SK-N-SH (cell line): ENCODE measurements at regions not wholly inside any gene's neighbourhood (a gene's known extent, or its start where the extent isn't known, plus 50 kb on each side); places are given as distances from the start of the nearest gene placed in this dataset.

Source experiments
- CTCF ChIA-PET: fragments of 300-600, 350-600 bp; formaldehyde crosslinking; extraction: SDS; loops from one replicate; lab custom pipeline; 2021; lab: Yijun Ruan, JAX
- POLR2A ChIA-PET: fragments of 350-600 bp; sonication (Branson Sonifier 250); formaldehyde crosslinking; extraction: SDS; loops from one replicate; lab custom pipeline; 2020; ENCODE audit warnings: antibody characterized with exemption, inconsistent platforms; lab: Yijun Ruan, JAX
- DNase-seq: peaks from one replicate; pipeline ENCODE4 v3.0.0; 2012
- H2AFZ ChIP-seq: fragments of 200-600 bp; sonication (generic); 2 replicates; pipeline ENCODE4 v1.8.1; 2016; ENCODE audit warnings: antibody characterized with exemption, mild to moderate bottlenecking, low read depth
- H3F3A ChIP-seq: fragments of 200-600 bp; sonication (generic); replicated peaks from 2 replicates; pipeline ENCODE3; 2016; ENCODE audit warnings: antibody characterized with exemption, mild to moderate bottlenecking; ENCODE audit not compliant: insufficient read depth
- H3K27ac ChIP-seq, 2 experiments: fragments of 200-500 bp in 1 of 2; fragments of 200-600 bp in 1 of 2; sonication (Bioruptor generic) in 1 of 2; sonication (generic), shearing (Covaris generic) in 1 of 2; 2 replicates each; pipeline versions ENCODE4 v1.5.1 to v1.6.1; 2014 to 2016; ENCODE audit warnings: low read depth in 2 of 2, inconsistent platforms in 1 of 2, low read length in 1 of 2, mild to moderate bottlenecking in 1 of 2, mixed read lengths in 1 of 2
- H3K27me3 ChIP-seq: fragments of 200-600 bp; sonication (generic), shearing (Covaris generic); 2 replicates; pipeline ENCODE4 v1.6.1; 2016; ENCODE audit warnings: mixed run types; ENCODE audit not compliant: insufficient read depth
- H3K36me3 ChIP-seq, 2 experiments: fragments of 200-500 bp in 1 of 2; fragments of 200-600 bp in 1 of 2; sonication (Bioruptor generic) in 1 of 2; sonication (generic) in 1 of 2; replicated peaks in 1 of 2; 2 replicates each; pipeline versions ENCODE3 to v1.5.1; 2014 to 2016; ENCODE audit warnings: low read length in 1 of 2, mild to moderate bottlenecking in 1 of 2; ENCODE audit not compliant: insufficient read depth in 2 of 2, control insufficient read depth in 1 of 2
- H3K4me1 ChIP-seq, 2 experiments: fragments of 200-500 bp in 1 of 2; fragments of 200-600 bp in 1 of 2; sonication (Bioruptor generic) in 1 of 2; sonication (generic), shearing (Covaris generic) in 1 of 2; 2 replicates each; pipeline versions ENCODE4 v1.5.1 to v1.6.1; 2014 to 2016; ENCODE audit warnings: low read depth in 1 of 2, low read length in 1 of 2, mixed run types in 1 of 2; ENCODE audit not compliant: insufficient read depth in 2 of 2, control insufficient read depth in 1 of 2
- H3K4me2 ChIP-seq: fragments of 200-600 bp; sonication (generic), shearing (Covaris generic); 2 replicates; pipeline ENCODE4 v1.6.1; 2017; ENCODE audit warnings: mixed run types
- H3K4me3 ChIP-seq, 2 experiments: fragments of 200-500 bp in 1 of 2; fragments of 200-600 bp in 1 of 2; sonication (Bioruptor generic) in 1 of 2; sonication (generic), shearing (Covaris generic) in 1 of 2; 2 replicates each; pipeline versions ENCODE4 v1.5.1 to v1.8.1; 2014 to 2016; ENCODE audit warnings: low read depth in 2 of 2, inconsistent platforms in 1 of 2, low read length in 1 of 2, mild to moderate bottlenecking in 1 of 2, mixed read lengths in 1 of 2, moderate library complexity in 1 of 2
- H3K79me2 ChIP-seq: fragments of 200-600 bp; sonication (generic); 2 replicates; pipeline ENCODE4 v1.8.1; 2017; ENCODE audit warnings: mild to moderate bottlenecking; ENCODE audit not compliant: insufficient read depth
- H3K9ac ChIP-seq: fragments of 200-600 bp; sonication (generic); 2 replicates; pipeline ENCODE4 v1.6.1; 2017; ENCODE audit warnings: mixed run types
- H3K9me2 ChIP-seq: fragments of 200-600 bp; sonication (generic); 2 replicates; pipeline ENCODE4 v1.6.1; 2017; ENCODE audit warnings: mixed run types
- H3K9me3 ChIP-seq: fragments of 200-600 bp; sonication (generic); 2 replicates; pipeline ENCODE4 v1.6.1; 2017; ENCODE audit warnings: mixed run types, mild to moderate bottlenecking, moderate library complexity
- H4K20me1 ChIP-seq: fragments of 200-600 bp; sonication (generic); 2 replicates; pipeline ENCODE4 v1.6.1; 2017; ENCODE audit warnings: mild to moderate bottlenecking, mixed run types; ENCODE audit not compliant: insufficient read depth
- CHD2 ChIP-seq: fragments of 150-350 bp; IDR thresholded peaks from 2 replicates; pipeline ENCODE4 v1.6.1; 2018; ENCODE audit warnings: low read length; ENCODE audit not compliant: partially characterized antibody
- CTCF ChIP-seq: fragments of 200-600 bp; sonication (generic); IDR thresholded peaks from 2 replicates; pipeline ENCODE4 v1.6.1; 2017; ENCODE audit warnings: antibody characterized with exemption, mild to moderate bottlenecking, moderate library complexity
- EP300 ChIP-seq, 2 experiments: IDR thresholded peaks; 2 replicates each; pipeline versions ENCODE4 v1.4.0 to v1.6.1; 2012; ENCODE audit warnings: borderline replicate concordance in 1 of 2, low read depth in 1 of 2, low read length in 1 of 2
- FOSL2 ChIP-seq: IDR thresholded peaks from 2 replicates; pipeline ENCODE4 v1.4.0; 2012; ENCODE audit warnings: low read depth, mild to moderate bottlenecking, moderate library complexity, borderline replicate concordance
- GATA2 ChIP-seq: sonication (generic); formaldehyde crosslinking; IDR thresholded peaks from 2 replicates; pipeline ENCODE4 v1.5.0; 2020; ENCODE audit warnings: mild to moderate bottlenecking, missing genetic modification reagents
- IRF3 ChIP-seq: fragments of 150-350 bp; IDR thresholded peaks from 2 replicates; pipeline ENCODE4 v1.6.1; 2016; ENCODE audit warnings: mild to moderate bottlenecking, low read depth, low read length
- MEF2A ChIP-seq: IDR thresholded peaks from 2 replicates; pipeline ENCODE4 v1.4.0; 2012; ENCODE audit warnings: low read depth, borderline replicate concordance
- NRF1 ChIP-seq: IDR thresholded peaks from 2 replicates; pipeline ENCODE4 v1.6.1; 2012; ENCODE audit warnings: low read depth, mild to moderate bottlenecking, low read length
- POLR2AphosphoS5 ChIP-seq: IDR thresholded peaks from 2 replicates; pipeline ENCODE4 v1.6.1; 2012; ENCODE audit warnings: low read depth, low read length
- RAD21 ChIP-seq: IDR thresholded peaks from 2 replicates; pipeline ENCODE4 v1.6.1; 2012; ENCODE audit warnings: mild to moderate bottlenecking, low read length
- RFX5 ChIP-seq: IDR thresholded peaks from 2 replicates; pipeline ENCODE4 v1.6.1; 2012; ENCODE audit warnings: mild to moderate bottlenecking, improper control_type of control experiment, low read length
- TCF12 ChIP-seq: IDR thresholded peaks from 2 replicates; pipeline ENCODE4 v1.4.0; 2012
- WGBS: methylation state at CpG from one replicate; pipeline ENCODE4 v1.1.6; 2017; ENCODE audit warnings: low lambda C conversion rate; 5-methylcytosine and 5-hydroxymethylcytosine counted together

- TF ChIP-seq CTCF (no peak), CHD2 (no peak)
Measured at GRCh38 chr10:2342206-2342605, 604.9 kb upstream of the ADARB2 start (continued).

GRCh38 chr10:2340831-2341647, 603.7 kb upstream of the ADARB2 start:
- no peaks in the 10 kb centered on the region for H3K27me3 ChIP-seq

GRCh38 chr10:2335626-2336025, 598.3 kb upstream of the ADARB2 start:
- Histone ChIP-seq H3K9me2 (no peaks in the 10 kb centered on the region), H3K4me2 (no peak overlapping the region), H3K9ac (no peak overlapping the region), H3K36me3 (no peaks in the 10 kb centered on the region), H3F3A (no peaks in the 10 kb centered on the region), H3K27ac (peak overlapping the region in 1 of 2 experiments; percentile 90; a peak in 2 of 4 replicates), H4K20me1 (no peaks in the 10 kb centered on the region), H3K27me3 (no peaks in the 10 kb centered on the region), H3K9me3 (no peaks in the 10 kb centered on the region), H3K4me3 (no peak overlapping the region), H3K79me2 (no peaks in the 10 kb centered on the region), H2AFZ (no peak overlapping the region), H3K4me1 (peaks cover 0 to 6% of the 10 kb centered on the region in 2 experiments; a peak in 2 of 4 replicates)
- TF ChIP-seq EP300 (IDR thresholded peaks at IDR 0.05; ENCODE audit: borderline replicate concordance in 1 of 2, low read depth in 1 of 2, low read length in 1 of 2) (no peak), RFX5 (no peak)
- ChIA-PET POLR2A (no interaction called here), CTCF (interaction anchor here (0.7 kb wide), 1 partner anchor 564 kb away, joined by 3 read pairs; no protein-coding TSS in a partner anchor)
- 57% methylated on average over 7 of the region's 7 CpGs for WGBS
- DNase-seq: no peak

More at GRCh38 chr10:2340831-2341647, 603.7 kb upstream of the ADARB2 start:
- no peaks in the 10 kb centered on the region for H3F3A ChIP-seq
- H3K4me1 ChIP-seq: no peaks in the 10 kb centered on the region; a peak in 2 of 4 replicates
- peak overlapping the region in 1 of 2 experiments; percentile 86; a peak in 2 of 4 replicates for H3K27ac ChIP-seq
- H3K4me2 ChIP-seq: no peak overlapping the region
- WGBS: 17% methylated on average over 11 of the region's 11 CpGs
- ChIA-PET POLR2A (interaction anchor here (0.6 kb wide), 1 partner anchor 631 kb away, joined by 4 read pairs; no protein-coding TSS in a partner anchor), CTCF (interaction anchor here (0.6 to 1.1 kb wide), 5 partner anchors 14 to 702 kb away, joined by 3 to 4 read pairs (median 3); no protein-coding TSS in a partner anchor)
- H3K9ac ChIP-seq: no peak overlapping the region
- peak overlapping the region in 1 of 2 experiments; percentile 22; a peak in 1 of 4 replicates for H3K4me3 ChIP-seq
- H2AFZ ChIP-seq: no peak overlapping the region
- H3K79me2 ChIP-seq: no peaks in the 10 kb centered on the region
- H4K20me1 ChIP-seq: no peaks in the 10 kb centered on the region
- no peaks in the 10 kb centered on the region for H3K9me2 ChIP-seq
- TF ChIP-seq TCF12 (no peak), NRF1 (no peak), POLR2AphosphoS5 (no peak), GATA2 (CRISPR knock-in tag) (peak; percentile 70), CHD2 (no peak), FOSL2 (no peak), IRF3 (no peak), RAD21 (peak; percentile 1; the same call in 1 of the 2 replicates), MEF2A (no peak)
- H3K9me3 ChIP-seq: peaks cover 5% of the 10 kb centered on the region; the same call in 1 of the 2 replicates
- H3K36me3 ChIP-seq: no peaks in the 10 kb centered on the region
- DNase-seq: peak; percentile 41
